ENCODE measurements at regions not wholly inside any gene's neighbourhood (a gene's known extent, or its start where the extent isn't known, plus 50 kb on each side); places are given as distances from the start of the nearest gene placed in this dataset.

DNA sequence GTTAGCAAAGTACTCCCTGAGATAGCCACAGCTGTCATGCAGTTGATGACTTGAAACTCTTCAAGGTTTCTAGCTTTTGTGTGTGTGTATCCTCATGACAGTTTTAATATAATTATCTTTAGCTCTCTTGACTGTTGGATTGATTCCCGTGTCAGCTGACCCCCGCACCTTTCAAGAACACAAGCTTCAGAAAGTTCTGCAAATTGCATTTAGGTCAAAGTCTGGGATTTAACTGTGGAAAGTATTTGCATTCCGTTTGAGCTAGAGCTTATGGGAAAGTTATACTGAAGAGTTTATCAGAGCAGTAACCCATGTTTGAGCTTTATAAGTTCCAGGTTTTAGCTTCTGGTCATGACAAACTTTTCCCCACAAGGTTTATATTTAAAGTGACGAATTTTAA, 380.1 kb upstream of the CHRM3 start:
- TF ChIP-seq, protein P1, sequence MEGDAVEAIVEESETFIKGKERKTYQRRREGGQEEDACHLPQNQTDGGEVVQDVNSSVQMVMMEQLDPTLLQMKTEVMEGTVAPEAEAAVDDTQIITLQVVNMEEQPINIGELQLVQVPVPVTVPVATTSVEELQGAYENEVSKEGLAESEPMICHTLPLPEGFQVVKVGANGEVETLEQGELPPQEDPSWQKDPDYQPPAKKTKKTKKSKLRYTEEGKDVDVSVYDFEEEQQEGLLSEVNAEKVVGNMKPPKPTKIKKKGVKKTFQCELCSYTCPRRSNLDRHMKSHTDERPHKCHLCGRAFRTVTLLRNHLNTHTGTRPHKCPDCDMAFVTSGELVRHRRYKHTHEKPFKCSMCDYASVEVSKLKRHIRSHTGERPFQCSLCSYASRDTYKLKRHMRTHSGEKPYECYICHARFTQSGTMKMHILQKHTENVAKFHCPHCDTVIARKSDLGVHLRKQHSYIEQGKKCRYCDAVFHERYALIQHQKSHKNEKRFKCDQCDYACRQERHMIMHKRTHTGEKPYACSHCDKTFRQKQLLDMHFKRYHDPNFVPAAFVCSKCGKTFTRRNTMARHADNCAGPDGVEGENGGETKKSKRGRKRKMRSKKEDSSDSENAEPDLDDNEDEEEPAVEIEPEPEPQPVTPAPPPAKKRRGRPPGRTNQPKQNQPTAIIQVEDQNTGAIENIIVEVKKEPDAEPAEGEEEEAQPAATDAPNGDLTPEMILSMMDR (conservative IDR thresholded peaks at IDR 0.05; ENCODE audit: low read length) = no peak
- TF ChIP-seq EZH2phosphoT487 (IDR thresholded peaks at IDR 0.05; ENCODE audit: borderline replicate concordance, low read depth, low read length) = no peak

All from OCI-LY7 (cell line).